MCF 10A (cell line): ENCODE measurements at regions not wholly inside any gene's neighbourhood (a gene's known extent, or its start where the extent isn't known, plus 50 kb on each side); places are given as distances from the start of the nearest gene placed in this dataset.

Experiments used
- BruUV-seq: library from RNA; stranded (reverse); fragments of 400-500 nt; replicated peaks from 2 replicates; lab custom pipeline; 2021; lab: Mats Ljungman, UMichigan
- CTCF ChIA-PET: fragments of 300-600 bp; sonication (Branson Sonifier 250); formaldehyde crosslinking; extraction: SDS; loops from one replicate; lab custom pipeline; 2021; ENCODE audit warnings: antibody characterized with exemption, inconsistent platforms; lab: Yijun Ruan, JAX
- POLR2A ChIA-PET: fragments of 300-600, 350-650 bp; sonication (Branson Sonifier 250); formaldehyde crosslinking; extraction: SDS; loops from one replicate; lab custom pipeline; 2020; ENCODE audit warnings: antibody characterized with exemption, inconsistent platforms; lab: Yijun Ruan, JAX
- DNase-seq: peaks from one replicate; pipeline ENCODE4 v3.0.0-alpha.2; 2018; ENCODE audit not compliant: unreplicated experiment
- H3K27ac Mint-ChIP-seq: one replicate; pipeline ENCODE4 v1.8.0; 2022; ENCODE audit warnings: mild to moderate bottlenecking, low read depth, mixed read lengths; ENCODE audit not compliant: unreplicated experiment
- H3K27me3 Mint-ChIP-seq: one replicate; pipeline ENCODE4 v1.8.0; 2022; ENCODE audit warnings: mixed read lengths; ENCODE audit not compliant: insufficient read depth, unreplicated experiment
- H3K36me3 Mint-ChIP-seq: one replicate; pipeline ENCODE4 v1.8.0; 2022; ENCODE audit warnings: mild to moderate bottlenecking, moderate library complexity, mixed read lengths; ENCODE audit not compliant: insufficient read depth, unreplicated experiment
- H3K4me1 Mint-ChIP-seq: one replicate; pipeline ENCODE4 v1.8.0; 2022; ENCODE audit warnings: mixed read lengths; ENCODE audit not compliant: insufficient read depth, unreplicated experiment
- H3K4me3 Mint-ChIP-seq: one replicate; pipeline ENCODE4 v1.8.0; 2022; ENCODE audit warnings: mild to moderate bottlenecking, moderate library complexity, mixed read lengths; ENCODE audit not compliant: unreplicated experiment
- H3K9me3 Mint-ChIP-seq: one replicate; pipeline ENCODE4 v1.8.0; 2022; ENCODE audit warnings: mixed read lengths; ENCODE audit not compliant: unreplicated experiment
- intact Hi-C: fragments of 100-400 bp; cut with micrococcal nuclease; formaldehyde crosslinking; loops from 2 replicates; pipeline ENCODE4 v1.14.1; 2022
- TF ChIP-seq, protein P1 (sequence below): fragments of 200-600 bp; IDR thresholded peaks from one replicate; pipeline ENCODE4 v1.8.0; 2022; ENCODE audit warnings: antibody characterized with exemption, mild to moderate bottlenecking; ENCODE audit not compliant: unreplicated experiment

DNA sequence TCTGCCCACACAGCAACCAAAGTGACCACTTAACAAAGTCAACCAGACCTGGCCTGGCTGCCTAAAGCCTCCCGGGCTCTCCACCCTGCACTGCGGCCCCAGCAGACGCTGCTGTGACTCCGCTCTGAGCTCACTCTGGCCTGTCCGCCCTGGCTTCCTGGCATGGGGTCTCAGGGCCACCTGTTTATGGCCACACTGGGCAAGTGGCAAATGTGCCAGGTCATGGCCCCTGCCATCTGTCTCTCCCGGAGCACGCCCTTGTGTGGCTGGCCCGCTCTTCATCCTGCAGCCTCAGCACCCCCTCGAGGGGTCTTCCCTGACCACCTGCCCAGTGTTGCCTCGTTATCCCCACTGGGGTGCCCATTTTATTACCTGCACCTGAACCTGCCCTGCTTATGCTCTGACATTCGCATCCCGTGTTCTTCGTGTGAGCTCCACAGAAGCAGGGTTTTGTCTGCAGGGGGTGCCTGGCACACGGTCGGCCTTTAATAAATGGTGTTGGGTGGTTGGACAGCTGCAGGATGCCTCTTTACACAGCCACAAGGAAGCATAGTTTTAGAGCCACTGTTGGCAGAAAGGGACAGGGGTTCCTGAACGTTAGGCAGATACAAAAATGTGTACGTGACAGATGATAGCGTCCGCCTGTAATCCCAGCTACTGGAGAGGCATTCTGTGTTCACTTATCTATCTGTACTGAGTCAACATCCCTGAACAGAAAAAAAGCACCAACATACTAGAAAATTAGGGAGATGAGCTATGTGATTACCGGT, 785.6 kb downstream of the TBC1D22A start:
- CTCF ChIA-PET, result no interaction called here
- BruUV-seq, result no TSS peak
- Mint-ChIP-seq H3K4me3 (no peak overlapping the region), H3K27me3 (peaks cover 12% of the 10 kb centered on the region), H3K36me3 (no peaks in the 10 kb centered on the region), H3K27ac (peak overlapping the region; percentile 32), H3K4me1 (no peaks in the 10 kb centered on the region), H3K9me3 (no peaks in the 10 kb centered on the region)
- TF ChIP-seq, protein P1, sequence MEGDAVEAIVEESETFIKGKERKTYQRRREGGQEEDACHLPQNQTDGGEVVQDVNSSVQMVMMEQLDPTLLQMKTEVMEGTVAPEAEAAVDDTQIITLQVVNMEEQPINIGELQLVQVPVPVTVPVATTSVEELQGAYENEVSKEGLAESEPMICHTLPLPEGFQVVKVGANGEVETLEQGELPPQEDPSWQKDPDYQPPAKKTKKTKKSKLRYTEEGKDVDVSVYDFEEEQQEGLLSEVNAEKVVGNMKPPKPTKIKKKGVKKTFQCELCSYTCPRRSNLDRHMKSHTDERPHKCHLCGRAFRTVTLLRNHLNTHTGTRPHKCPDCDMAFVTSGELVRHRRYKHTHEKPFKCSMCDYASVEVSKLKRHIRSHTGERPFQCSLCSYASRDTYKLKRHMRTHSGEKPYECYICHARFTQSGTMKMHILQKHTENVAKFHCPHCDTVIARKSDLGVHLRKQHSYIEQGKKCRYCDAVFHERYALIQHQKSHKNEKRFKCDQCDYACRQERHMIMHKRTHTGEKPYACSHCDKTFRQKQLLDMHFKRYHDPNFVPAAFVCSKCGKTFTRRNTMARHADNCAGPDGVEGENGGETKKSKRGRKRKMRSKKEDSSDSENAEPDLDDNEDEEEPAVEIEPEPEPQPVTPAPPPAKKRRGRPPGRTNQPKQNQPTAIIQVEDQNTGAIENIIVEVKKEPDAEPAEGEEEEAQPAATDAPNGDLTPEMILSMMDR, result no peak
- intact Hi-C loops, result no loop called here
- no peak for DNase-seq
- POLR2A ChIA-PET, result no interaction called here

GRCh38 chr22:47547239-47547661, 784.8 kb downstream of the TBC1D22A start:
- POLR2A ChIA-PET, result no interaction called here
- Mint-ChIP-seq H3K4me1 (no peaks in the 10 kb centered on the region), H3K27ac (no peak overlapping the region), H3K9me3 (no peaks in the 10 kb centered on the region), H3K27me3 (peaks cover 12% of the 10 kb centered on the region), H3K36me3 (no peaks in the 10 kb centered on the region), H3K4me3 (no peak overlapping the region)
- DNase-seq, result no peak
- intact Hi-C loops, result no loop called here
- no TSS peak for BruUV-seq
- CTCF ChIA-PET, result no interaction called here
- TF ChIP-seq, protein P1, result no peak

DNA sequence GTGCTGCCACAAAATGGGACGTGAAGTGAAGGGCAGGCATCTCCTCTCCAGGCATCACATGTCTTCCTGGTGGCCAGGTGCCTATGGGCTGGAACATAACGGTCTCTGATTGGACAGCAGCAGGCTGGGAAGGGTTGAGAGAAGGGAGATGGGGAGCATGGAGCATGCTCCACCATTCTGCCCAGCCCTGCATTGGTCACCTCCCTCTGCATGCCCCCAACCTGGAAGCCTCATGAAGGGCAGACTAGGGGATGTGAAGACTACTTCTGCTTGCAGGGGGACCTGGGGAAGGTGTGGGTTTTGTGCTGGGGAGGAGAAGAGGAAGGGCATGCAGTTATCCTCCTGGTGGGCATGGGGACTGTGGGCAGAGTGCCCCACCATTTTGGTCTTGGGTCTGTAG, 782.2 kb downstream of the TBC1D22A start:
- Mint-ChIP-seq H3K36me3 (no peaks in the 10 kb centered on the region), H3K27ac (no peak overlapping the region), H3K9me3 (no peaks in the 10 kb centered on the region), H3K27me3 (no peaks in the 10 kb centered on the region), H3K4me1 (no peaks in the 10 kb centered on the region), H3K4me3 (no peak overlapping the region)
- intact Hi-C loops, result no loop called here
- ChIA-PET POLR2A (no interaction called here), CTCF (no interaction called here)
- TF ChIP-seq, protein P1, result no peak
- BruUV-seq, result no TSS peak
- DNase-seq, result no peak

DNA sequence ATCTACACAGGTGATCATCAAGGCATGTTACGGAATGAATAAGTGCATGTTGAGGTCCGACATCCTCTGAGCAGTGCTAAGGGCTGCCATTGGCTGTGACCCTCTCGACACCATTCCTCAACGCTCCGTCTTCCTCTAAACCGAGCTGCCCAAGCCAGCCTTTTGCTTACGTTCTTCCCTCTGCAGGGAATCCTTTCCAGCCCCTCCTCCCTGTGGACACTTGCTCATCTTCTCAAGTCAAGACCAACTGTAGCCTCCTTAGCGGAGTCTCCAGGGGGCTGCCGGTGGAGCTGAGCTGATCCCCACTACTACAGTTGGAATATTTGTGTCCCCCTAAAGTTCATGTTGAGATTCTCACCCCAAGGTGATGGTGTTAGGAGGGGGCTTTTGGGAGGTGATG, 781.0 kb downstream of the TBC1D22A start:
- Mint-ChIP-seq H3K4me3 (no peak overlapping the region), H3K27me3 (no peaks in the 10 kb centered on the region), H3K36me3 (no peaks in the 10 kb centered on the region), H3K9me3 (no peaks in the 10 kb centered on the region), H3K27ac (no peak overlapping the region), H3K4me1 (no peaks in the 10 kb centered on the region)
- TF ChIP-seq, protein P1, result no peak
- BruUV-seq, result no TSS peak
- DNase-seq, result no peak
- POLR2A ChIA-PET, result no interaction called here
- CTCF ChIA-PET, result no interaction called here
- intact Hi-C loops, result no loop called here
